ENCODE measurements at regions not wholly inside any gene's neighbourhood (a gene's known extent, or its start where the extent isn't known, plus 50 kb on each side); places are given as distances from the start of the nearest gene placed in this dataset.

DNA sequence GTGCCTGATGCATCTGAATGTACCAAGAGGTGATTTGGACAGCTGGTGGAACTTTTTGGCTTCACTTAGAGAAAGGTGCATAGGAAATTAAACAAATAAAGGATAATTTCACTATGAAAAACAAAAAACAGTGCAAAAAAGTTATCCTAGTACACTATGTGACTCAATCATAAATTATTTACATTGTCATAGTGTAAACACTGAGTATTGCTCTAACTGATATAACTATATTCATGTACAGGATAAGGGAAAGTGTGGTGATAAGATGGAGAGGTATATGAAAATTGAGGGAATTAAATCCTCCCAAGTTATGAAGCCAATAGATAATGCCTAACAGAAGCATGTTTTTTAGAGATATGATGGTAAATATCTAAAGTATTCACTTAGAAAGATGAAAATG is 50.2 kb upstream of the CPNE4 start:
- no peaks in the 10 kb centered on the region for H3K36me3 ChIP-seq
- ATAC-seq = no peak

GRCh38 chr3:132087356-132087755 is 52.5 kb upstream of the CPNE4 start:
- ATAC-seq = no peak
- no peak for DNase-seq
- no peak for TF ChIP-seq CTCF (IDR thresholded peaks at IDR 0.05)
- Histone ChIP-seq H3K36me3 (no peaks in the 10 kb centered on the region), H3K9me3 (no peaks in the 10 kb centered on the region), H3K27me3 (ENCODE audit: low read depth) (no peaks in the 10 kb centered on the region), H3K27ac (no peak overlapping the region), H3K4me1 (no peaks in the 10 kb centered on the region), H3K4me3 (no peak overlapping the region)
- intact Hi-C loops (cut with DNase I) = no loop called here

More for the DNA sequence above, 50.2 kb upstream of the CPNE4 start:
- no peak for TF ChIP-seq CTCF (IDR thresholded peaks at IDR 0.05)
- no peaks in the 10 kb centered on the region for H3K4me1 ChIP-seq
- intact Hi-C loops (cut with DNase I) = no loop called here
- no peak overlapping the region for H3K4me3 ChIP-seq
- H3K27me3 ChIP-seq (ENCODE audit: low read depth) = no peaks in the 10 kb centered on the region
- H3K9me3 ChIP-seq = no peaks in the 10 kb centered on the region
- no peak for DNase-seq
- H3K27ac ChIP-seq = no peak overlapping the region

DNA sequence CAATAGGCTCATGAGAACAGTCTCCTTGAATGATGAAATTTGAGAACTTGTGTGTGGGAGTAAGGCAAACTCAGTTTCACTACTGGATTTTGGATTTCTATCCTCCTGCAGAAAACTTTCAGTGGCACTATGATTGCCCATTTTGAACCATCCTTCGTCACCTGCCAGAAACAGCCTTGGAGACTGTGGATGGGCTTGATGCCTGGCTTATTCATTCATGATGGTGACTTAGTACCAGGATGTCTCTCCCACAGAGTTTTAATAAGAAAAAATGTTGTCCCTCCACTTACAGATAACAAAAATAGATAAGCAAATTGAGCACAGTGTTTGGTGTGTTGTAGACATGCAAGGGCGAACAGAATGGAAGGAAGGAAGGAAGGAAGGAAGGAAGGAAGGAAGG is 53.5 kb upstream of the CPNE4 start:
- Histone ChIP-seq H3K36me3 (no peaks in the 10 kb centered on the region), H3K4me1 (no peaks in the 10 kb centered on the region), H3K27ac (no peak overlapping the region), H3K9me3 (no peaks in the 10 kb centered on the region), H3K4me3 (no peak overlapping the region), H3K27me3 (ENCODE audit: low read depth) (no peaks in the 10 kb centered on the region)
- DNase-seq (no peak), ATAC-seq (no peak)
- TF ChIP-seq CTCF (IDR thresholded peaks at IDR 0.05) = no peak
- intact Hi-C loops (cut with DNase I) = no loop called here

- Histone ChIP-seq H3K9me3 (no peaks in the 10 kb centered on the region), H3K27ac (no peak overlapping the region), H3K36me3 (no peaks in the 10 kb centered on the region), H3K27me3 (ENCODE audit: low read depth) (no peaks in the 10 kb centered on the region), H3K4me1 (no peaks in the 10 kb centered on the region), H3K4me3 (no peak overlapping the region)
- DNase-seq (no peak), ATAC-seq (no peak)
- no peak for TF ChIP-seq CTCF (IDR thresholded peaks at IDR 0.05)
- intact Hi-C loops (cut with DNase I) = no loop called here
Measured at GRCh38 chr3:132090921-132091320, 56.1 kb upstream of the CPNE4 start.

DNA sequence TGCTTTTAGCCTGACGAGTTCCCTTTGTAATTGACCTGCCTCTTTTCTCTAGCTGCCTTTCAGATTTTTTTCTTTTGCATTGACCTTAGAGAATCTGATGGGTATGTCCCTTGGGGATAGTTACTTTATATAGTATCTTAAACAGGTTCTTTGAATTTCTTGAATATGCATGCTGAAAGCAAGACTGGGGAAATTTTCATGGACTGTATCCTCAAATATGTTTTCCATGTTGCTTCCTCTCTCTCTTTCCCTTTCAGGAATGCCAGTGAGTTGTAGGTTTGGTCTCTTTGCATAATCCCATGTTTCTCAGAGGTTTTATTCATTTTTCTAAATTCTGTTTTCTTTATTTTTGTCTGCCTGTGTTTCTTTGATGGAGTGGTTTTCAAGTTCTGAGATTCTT is 81.8 kb upstream of the CPNE4 start:
- no peaks in the 10 kb centered on the region for H3K27me3 ChIP-seq (ENCODE audit: low read depth)
- DNase-seq (no peak), ATAC-seq (no peak)
- H3K36me3 ChIP-seq = no peaks in the 10 kb centered on the region
- H3K4me3 ChIP-seq = no peak overlapping the region
- intact Hi-C loops (cut with DNase I) = no loop called here
- no peaks in the 10 kb centered on the region for H3K9me3 ChIP-seq
- TF ChIP-seq CTCF (IDR thresholded peaks at IDR 0.05) = no peak
- H3K27ac ChIP-seq = no peak overlapping the region
- H3K4me1 ChIP-seq = no peaks in the 10 kb centered on the region

DNA sequence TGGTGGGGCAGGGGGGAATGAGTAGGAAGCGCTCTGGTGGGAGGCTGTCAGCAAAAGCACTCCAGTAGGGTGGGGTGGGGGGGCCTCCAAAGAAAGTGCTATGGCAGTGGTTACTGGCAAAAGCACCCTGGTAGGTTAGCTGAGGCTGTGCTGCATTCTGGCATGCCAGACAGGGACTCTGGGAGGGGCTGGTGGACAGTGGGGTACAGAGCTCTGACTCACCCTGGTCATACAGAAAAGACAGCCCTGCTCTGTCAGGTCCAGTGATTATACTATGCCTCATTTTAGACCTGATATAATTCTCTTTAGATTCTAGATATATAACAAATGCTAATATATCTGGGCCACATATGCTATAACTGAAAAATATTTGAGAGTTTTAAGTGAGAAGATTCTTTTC is 82.8 kb upstream of the CPNE4 start:
- Histone ChIP-seq H3K4me3 (no peak overlapping the region), H3K27me3 (ENCODE audit: low read depth) (no peaks in the 10 kb centered on the region), H3K4me1 (no peaks in the 10 kb centered on the region), H3K36me3 (no peaks in the 10 kb centered on the region), H3K27ac (no peak overlapping the region), H3K9me3 (no peaks in the 10 kb centered on the region)
- DNase-seq (no peak), ATAC-seq (no peak)
- intact Hi-C loops (cut with DNase I) = no loop called here
- no peak for TF ChIP-seq CTCF (IDR thresholded peaks at IDR 0.05)
